Pons (tissue), 1 donor: ENCODE measurements at regions not wholly inside any gene's neighbourhood (a gene's known extent, or its start where the extent isn't known, plus 50 kb on each side); places are given as distances from the start of the nearest gene placed in this dataset.

Experiments used
- DNase-seq: peaks from one replicate; pipeline ENCODE4 v3.0.0-alpha.2; 2016; ENCODE audit warnings: low spot score

DNA sequence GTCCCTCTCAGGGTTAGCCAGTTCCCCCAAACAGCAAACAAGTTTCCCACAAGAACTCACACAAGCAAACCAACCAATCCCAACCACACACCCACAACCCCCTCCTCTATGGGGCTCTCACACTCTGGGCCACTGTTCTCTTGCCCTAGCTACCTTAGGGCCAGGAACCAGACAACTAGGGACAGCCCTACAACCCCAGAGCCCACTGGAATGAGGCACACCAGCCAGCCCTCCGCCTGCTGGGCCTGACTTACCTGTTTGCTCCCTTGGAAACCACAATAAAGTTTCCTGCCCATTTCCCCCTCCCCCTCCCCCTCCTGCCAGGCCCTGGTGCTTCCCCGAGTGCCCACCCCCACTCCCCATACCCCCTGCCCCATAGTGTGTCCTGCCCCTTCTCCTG is 132.6 kb downstream of the WDR11 start:
- DNase-seq = no peak

DNA sequence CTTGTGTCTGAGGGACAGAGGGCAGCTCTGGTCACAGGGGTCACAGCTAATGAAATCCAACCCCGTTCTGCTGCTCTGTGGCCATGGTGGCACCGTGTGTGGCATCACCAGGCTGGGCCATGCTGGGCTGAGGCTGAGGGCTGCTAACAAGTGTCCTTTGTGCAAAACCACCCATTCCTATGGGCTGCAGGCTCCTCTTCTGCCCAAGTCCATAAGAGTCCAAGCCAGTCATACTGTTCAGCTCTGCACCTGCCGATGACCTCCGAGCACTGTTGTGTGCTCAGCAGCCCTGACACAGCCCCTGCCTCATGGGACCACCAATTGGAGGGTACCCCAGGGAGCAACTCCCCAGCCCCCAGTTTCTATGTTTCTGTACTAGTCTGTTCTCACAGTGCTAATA is 133.1 kb downstream of the WDR11 start:
- DNase-seq = no peak

GRCh38 chr10:120987359-120987758 is 136.2 kb downstream of the WDR11 start:
- no peak for DNase-seq

DNA sequence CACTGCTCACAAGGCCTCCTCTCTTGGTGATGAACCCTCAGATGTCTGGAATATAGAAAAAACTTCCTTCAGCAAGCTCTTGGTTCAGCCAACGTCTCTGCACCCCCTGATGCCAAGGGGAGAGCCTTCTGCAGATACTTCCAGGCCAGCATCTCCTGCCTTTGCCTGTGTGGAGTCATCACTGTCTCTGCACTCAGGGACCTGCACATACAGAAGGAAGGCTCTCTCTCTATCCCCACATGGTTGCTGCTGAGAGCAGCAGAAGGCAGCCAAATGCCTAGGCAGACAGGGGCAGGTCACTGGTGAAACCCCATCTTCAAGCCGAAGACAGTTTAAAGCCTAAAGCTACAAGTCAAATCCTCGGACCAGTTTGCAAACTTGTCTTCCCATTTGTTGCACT is 137.6 kb downstream of the WDR11 start:
- DNase-seq = no peak

- no peak for DNase-seq
Measured at GRCh38 chr10:120989279-120989678, 138.1 kb downstream of the WDR11 start.

GRCh38 chr10:120989996-120990598 is 138.9 kb downstream of the WDR11 start:
- DNase-seq = no peak

GRCh38 chr10:120990831-120991230 is 139.7 kb downstream of the WDR11 start:
- no peak for DNase-seq

DNA sequence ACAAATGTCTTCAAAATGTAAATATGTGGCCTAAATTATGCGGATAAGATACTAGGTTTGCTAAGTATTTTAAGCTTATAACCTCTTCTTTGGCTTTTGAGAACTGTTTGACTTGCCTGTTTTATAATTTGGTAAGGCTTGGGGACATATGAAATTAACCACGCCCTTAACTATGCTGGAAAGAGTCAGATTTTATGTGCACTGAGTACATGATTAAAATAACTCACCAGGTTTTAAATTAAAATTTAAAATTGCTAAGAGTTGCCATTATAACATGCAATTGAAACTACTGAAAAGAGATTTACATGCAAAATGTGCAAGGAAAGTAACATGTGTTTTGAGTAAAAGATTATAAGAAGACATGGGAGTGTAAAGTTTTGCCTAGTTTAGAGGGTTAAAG is 141.9 kb downstream of the WDR11 start:
- DNase-seq = no peak

GRCh38 chr10:120995768-120996167 is 144.6 kb downstream of the WDR11 start:
- DNase-seq = no peak

DNA sequence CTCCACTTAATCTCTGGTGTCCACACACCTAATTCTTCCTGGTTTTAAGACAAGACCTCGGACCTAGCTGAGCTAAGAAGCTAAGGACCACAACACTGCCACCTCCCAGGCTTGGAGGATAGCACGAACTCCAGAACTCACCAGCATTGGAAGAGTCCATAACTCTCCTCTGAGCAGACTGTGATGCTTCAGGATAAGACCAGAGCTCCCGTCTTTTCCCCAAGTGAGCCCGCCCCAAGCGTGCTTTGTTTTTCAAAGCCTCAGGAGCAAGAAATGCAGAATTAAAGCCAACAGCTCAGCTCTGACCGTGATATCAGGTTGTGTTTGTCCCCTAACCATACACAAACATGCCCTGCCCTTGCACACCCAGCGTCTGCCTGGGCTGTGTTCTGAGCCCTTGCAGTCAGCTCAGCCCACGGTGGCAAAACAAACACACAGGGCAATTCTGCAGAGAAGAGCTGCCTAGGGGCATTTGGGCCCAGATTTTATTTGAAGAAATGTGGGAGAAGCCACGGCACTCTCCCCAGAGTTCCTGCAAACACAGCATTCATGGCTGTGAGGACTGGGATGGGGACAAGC is 145.4 kb downstream of the WDR11 start:
- no peak for DNase-seq

GRCh38 chr10:120997313-120997712 is 146.2 kb downstream of the WDR11 start:
- no peak for DNase-seq

GRCh38 chr10:120997756-120998155 is 146.6 kb downstream of the WDR11 start:
- DNase-seq = no peak

DNA sequence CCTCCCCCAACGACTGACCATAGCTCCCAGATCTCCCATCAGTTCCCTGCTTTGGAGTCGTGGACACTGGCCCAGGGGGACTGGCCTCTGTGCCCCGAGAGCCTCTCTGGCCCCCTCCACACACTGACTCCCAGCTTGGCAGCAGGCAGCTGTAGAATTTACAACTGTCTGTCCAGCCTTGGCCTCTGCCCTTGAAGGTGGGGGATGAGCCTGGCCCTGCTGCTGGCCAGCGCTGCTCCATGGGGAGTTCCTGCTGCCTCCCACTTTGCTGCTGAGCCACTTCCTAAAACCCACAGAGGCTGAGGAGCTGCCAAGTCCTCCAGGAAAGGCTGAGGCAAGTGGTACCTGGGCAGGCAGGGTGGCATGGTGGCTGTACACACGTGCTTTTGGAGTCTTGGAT is 147.1 kb downstream of the WDR11 start:
- DNase-seq = no peak

- no peak for DNase-seq
Measured at GRCh38 chr10:120998782-120999285, 147.7 kb downstream of the WDR11 start.

DNA sequence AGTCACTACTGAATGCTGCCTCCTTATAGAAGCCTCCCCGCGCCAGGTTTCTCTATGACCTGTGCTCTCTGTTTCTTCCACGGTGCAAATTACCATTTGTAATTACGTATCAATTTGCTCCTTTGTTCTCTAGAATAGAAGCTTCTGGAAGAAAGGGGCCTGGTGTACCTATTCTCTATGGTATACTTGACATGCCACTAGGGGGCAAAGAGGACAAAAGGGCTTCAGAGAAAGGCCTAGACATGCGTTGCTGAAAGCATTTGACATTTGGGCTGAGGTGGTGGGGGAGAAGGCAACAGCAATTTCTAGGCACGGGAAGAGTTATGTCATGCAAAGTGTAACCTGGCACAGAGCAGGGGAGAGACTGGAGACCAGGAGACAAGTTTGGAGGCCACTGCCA is 148.7 kb downstream of the WDR11 start:
- DNase-seq = no peak

- DNase-seq = no peak
Measured at GRCh38 chr10:121002586-121003205, 151.5 kb downstream of the WDR11 start.

GRCh38 chr10:121005948-121006587 is 154.9 kb downstream of the WDR11 start:
- DNase-seq = no peak

DNA sequence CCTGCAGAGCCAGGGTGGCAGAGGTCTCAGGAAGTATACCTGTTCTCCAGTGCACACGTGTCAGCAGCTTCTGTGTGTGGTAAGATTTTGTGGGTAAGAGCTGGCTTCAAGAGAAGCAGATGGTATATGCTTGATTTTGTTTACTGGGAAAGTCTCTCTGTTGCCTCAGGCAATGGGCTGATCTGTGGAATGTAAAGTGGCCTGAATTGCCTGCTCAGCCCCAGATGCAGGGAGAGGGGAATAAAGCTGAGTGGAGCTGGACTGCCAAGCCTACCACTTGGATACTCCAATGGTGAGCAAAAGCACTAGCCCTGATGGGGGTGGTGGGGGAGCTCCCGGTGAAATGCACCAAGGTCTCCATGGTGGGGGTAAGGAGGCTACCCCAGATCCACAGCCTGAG is 156.1 kb downstream of the WDR11 start:
- no peak for DNase-seq

- no peak for DNase-seq
Measured at GRCh38 chr10:121015916-121016315, 164.8 kb downstream of the WDR11 start.

DNA sequence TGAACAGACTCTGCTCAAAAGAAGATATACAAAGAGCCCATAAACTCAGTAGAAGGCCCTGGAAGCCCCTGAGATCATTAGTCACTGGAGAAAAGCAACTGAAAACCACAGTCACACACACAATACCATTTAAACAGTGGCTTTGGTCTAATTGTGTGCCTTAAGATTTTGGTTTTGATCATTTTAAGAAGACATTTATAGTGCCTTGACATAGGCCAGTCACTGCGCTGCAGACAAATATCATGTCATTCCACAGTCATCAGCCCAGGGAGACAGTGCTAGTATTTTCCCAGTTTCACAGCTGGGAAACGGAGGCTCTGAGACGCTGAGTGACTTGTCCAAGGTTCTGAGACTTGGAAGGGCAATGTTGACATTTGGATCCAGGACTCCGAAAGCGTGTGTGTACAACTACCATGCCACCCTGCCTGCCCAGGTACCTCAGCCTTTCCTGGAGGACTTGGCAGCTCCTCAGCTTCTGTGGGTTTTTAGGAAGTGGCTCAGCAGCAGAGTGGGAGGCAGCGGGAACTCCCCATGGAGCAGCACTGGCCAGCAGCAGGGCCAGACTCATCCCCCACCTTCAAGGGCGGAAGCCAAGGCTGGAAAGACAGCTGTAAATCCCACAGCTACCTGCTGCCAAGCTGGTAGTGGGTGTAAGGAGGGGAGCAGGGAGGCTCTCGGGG is 173.9 kb downstream of the WDR11 start:
- no peak for DNase-seq

DNA sequence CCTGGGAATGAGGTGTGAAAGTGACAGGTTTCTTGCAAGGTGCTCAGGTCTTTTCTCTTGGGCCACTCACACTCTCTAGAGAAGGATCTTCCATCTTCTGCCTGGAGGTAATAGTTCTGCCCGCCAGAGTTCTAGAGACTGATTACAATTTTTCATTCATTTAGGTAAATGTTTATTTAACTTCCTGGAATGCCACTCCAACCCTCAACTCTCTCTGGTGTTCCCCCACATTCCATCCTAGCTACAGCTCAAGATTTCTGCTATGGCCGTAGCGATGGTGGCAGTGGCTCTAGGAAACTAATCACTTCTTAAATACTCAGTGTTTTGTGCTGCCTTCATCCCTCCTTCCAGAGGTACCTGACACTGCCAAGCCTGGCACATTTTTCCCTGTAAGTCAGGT is 174.6 kb downstream of the WDR11 start:
- no peak for DNase-seq

- DNase-seq = no peak
Measured at GRCh38 chr10:121027371-121027770, 176.2 kb downstream of the WDR11 start.

DNA sequence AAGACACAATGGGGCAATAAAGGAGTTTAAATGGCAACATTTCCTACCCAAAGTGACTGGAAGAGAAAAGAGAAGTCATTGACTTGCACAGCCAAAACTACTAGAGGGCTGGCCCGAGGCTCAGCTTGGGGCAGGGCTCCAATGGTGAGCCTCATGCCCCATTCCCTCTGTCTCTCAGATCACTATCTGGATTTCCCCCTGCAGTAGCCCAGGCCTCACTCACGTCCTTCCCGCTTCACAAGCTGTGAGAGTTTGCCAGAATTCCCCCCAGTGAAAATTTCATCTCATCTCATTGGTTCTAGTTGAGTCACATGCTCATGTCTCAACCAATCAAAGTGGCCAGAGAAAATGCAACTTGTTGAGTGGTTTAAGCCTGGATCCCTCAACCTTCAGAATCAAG is 181.3 kb downstream of the WDR11 start:
- no peak for DNase-seq
